ENCODE measurements at regions not wholly inside any gene's neighbourhood (a gene's known extent, or its start where the extent isn't known, plus 50 kb on each side); places are given as distances from the start of the nearest gene placed in this dataset.
"Not testable (repeated sequence)": the region's sequence is repeated elsewhere in the genome, so short reads cannot be mapped to it uniquely, and the experiment has no call there.

DNA sequence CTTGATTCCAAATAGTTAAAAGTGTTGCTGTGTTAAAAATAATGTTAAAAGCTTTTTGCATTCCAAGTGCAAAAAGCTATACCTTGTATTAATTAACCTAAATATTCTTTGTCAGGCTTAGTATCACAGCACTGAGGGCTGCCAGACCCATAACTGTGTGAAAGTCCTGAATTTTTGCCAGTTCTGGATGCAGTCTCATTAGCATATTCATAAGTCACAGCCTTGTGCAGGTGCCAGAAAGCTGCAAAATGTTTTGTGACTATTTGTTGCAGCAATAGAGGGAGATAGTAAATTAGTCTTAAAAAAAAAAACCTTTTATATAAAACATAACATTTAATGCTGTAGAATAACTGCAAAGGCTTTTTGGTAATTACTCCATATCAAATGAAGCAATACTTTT lies 56.6 kb downstream of the SLITRK1 start:
- no peak for DNase-seq

DNA sequence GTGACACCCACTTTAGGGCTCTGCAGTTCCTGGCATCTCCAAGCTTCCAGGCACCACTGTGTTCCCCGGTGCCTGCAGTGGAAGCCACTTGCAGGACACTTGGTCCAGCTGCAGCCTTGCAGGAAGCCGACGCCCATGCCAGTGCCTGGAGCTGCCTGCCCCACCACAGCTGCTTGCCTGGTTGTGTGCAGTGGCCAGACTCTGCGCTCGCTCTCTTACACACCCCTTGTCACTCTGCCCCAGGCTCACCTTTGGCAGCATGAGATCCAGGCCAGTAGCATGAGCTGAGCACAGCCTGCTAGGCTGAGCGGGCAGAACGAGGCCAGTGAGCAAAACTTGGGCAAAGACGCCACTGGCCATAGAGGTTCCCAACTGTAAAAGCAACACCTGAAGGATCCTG lies 57.7 kb downstream of the SLITRK1 start:
- DNase-seq: no peak

DNA sequence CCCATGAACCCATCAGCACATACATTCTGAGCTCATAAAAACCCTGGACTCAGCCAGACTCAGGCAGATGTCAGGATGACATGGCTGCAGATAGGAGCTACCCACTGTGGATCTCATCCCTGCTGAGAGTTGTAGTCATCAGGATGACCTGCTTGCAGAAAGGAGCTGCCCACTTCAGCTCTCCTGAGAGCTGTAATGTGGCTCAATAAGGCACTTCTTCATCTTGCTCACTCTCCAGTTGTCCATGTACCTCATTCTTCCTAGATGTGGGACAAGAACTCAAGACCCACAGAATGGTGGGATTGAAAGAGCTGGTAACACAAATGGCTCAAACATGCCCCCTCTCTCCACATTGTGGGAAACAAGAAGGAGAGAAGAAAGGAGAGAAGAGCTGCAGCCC lies 58.2 kb downstream of the SLITRK1 start:
- no peak for DNase-seq

DNA sequence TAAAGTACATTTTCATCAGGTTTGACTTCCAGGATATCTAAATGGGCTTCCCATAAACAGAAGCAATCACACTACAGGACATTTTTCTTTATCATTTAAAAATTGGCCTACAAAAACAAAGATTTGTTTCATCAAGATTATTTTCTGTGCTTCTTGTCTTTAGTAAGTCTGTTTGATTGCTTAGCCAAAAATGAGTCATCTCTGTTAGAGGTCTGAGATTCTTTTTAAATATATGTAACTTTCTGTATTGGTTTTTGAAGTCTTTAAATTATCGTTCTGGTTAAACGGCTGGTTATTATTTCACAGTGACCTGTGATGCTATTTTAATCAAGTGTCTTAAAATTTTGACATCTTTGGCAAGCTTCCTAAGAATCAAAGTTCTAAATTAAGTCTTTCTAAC lies 62.7 kb downstream of the SLITRK1 start:
- no peak for DNase-seq

DNA sequence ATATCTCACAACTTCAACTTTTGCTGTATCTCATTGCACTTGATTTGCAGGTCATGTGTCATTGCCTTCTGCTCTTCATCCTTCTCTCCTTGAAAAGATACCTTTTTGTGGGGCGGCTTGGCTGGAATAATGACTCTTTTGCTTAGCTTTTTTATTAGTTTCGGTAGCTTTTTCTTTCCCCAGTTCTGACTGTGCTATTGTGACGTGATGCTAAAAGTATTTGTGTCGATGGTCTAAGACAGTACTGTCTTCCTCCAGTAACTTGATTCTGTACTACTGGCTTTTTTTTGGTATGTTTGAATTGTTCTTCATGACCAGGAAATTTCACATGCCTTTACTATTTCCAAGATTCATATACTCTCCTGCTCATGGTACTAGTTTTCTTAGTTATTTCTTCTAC lies 63.1 kb downstream of the SLITRK1 start:
- no peak for DNase-seq

DNA sequence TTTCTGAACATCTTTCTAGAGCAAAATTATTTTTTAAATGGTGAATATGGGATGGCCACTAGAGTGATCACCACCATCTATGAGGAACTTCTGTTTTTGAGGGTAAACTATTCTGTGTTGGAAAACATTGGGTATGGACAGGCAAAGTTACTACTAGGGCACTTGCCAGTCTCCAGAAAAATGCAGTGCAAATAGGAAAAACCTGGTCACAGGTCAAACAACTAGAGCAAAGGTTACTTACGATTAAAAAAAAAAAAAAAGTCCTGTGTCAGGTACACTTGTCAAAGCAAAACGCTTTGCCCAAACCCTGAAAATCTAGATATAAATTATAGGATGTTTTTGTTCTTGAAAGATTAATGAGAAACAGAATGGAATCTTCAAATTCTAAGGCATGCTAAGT lies 66.2 kb downstream of the SLITRK1 start:
- no peak for DNase-seq

DNA sequence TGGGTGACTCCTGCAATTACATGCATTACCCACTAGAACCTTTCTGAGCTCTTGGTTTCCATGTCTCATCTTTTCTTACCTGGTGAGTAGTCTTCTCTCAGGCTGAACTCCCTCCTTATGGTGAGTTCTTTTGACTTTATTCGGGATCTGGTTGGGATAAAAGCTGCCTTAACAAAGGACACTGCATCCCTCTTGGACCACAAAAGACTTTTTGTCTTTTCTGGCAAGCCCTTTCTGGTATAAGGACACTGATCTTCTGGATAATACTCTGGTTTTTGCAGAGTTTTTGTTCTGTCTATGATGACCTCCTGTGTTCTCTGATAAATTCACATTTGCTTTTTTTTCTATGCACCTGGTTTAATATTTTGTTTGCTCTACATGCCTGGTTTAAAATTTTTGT lies 66.7 kb downstream of the SLITRK1 start:
- no peak for DNase-seq

DNA sequence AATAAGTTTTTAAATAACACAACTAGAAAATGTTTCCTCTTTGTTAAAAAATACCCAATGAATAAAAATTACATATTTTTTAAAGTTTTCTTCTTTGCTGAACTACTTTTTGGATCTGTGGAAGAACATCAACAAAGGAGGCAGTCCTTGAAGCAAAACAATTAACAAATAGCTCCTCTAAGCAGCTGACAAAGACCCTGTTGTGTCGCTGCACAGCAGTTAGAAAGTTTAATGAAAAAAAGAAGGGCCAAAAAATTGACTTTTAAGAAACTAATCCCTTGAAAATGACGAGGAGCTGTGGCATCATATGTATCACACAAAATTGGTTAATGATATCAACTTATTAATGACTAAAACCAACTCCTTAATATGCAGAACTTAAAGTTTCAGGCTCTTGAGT lies 72.1 kb downstream of the SLITRK1 start:
- no peak for DNase-seq

DNA sequence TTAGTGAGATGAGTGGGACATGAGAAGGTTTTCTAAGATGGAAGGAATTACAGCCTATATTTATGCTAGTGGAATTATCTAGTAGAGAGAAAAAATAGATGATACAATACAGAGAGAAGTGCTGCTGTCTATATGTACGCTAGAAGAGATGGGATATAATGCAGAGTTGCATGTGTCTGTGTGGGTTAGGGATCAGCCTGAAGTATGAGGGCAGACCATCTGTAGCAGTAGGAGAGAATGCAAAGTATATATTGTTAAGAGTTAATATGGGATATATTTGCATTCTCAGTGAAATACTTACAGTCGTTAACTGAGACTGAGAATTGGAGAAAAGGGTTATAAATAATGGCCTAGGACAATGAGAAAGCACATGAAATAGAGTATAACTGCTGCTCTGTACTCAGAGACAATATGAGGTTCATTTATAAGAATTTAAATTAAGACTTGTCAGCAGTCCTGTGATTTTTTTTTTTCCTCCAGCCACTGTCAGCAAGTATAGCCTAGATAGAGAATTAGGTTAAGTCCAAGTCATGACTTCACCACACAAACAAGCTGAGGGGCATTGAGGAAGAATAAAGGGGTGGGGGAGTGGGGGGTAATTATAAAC lies 77.8 kb downstream of the SLITRK1 start:
- no peak for DNase-seq

DNA sequence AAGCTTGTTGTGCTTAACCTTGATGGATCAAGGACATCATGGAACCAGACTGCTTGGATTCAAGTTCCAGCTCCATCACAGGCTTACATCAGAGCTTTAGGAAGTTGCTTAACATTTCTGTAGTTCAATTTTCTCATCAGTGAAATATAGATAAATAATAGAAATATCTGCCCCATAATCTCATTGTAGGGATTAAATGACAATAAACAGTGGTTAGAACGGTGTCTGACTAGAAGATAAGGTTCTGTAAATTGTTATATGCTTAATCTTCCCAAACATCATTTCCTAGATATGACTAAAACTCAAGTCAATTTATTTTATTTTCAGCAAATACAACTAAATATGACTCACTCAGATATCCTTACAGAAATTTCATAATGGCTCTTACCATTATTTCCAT lies 83.5 kb downstream of the SLITRK1 start:
- DNase-seq: no peak

DNA sequence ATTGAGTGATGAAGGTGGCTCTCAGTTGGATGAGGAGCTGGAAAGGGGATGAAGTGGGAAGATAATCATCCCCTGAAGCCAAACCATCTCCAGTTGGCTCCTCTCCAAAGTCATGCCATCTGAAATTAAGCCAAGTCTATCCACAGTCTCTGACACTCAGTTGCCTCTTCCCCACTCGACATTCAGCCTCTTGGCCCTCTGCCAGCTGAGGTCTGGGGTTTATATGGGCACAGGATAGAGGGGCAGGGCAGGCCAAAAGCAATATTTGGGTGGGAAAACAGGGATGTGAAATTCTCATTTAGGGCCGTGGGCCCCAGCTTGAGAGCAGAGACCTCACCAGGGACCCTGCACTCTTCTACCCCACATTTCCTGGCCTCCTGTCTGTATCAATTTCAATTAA lies 85.9 kb downstream of the SLITRK1 start:
- peak; percentile 21 for DNase-seq

DNA sequence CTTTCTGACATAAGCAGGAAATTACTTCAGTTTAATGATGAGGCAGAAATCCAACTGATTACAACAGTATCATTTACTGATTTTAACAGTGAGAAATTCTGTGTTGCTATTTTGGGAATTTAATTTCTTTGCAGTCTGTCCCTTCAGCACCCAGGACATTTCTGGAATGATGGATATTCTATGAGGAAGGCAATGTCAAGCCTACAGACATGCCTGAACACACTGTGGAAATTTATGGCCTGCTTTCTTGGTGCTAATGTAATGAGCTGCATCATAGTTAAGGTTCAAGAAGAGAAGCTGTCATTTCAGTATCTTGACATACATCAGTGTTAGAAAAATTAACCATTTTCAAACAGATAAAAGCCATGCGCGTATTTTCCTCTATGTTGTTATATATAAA lies 87.7 kb downstream of the SLITRK1 start:
- DNase-seq: no peak

DNA sequence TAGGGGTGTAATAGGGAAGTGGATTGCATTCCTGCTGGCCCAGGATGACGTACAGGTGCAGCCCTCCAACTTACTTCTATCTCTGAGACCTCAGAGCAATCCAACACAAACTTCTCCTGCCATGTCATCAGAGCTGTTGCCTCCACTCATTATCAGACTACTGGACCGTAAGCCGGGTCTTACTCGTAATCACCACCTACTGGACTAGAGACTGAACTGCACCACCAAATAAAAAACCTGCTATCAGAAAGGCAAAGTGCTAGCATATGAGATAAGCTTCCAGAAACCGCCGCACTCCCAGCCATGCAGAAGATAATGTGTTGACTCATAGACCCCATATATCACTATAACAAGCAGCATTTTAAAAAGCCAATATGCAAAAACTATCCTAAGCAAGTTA lies 102.0 kb downstream of the SLITRK1 start:
- DNase-seq: no peak

DNA sequence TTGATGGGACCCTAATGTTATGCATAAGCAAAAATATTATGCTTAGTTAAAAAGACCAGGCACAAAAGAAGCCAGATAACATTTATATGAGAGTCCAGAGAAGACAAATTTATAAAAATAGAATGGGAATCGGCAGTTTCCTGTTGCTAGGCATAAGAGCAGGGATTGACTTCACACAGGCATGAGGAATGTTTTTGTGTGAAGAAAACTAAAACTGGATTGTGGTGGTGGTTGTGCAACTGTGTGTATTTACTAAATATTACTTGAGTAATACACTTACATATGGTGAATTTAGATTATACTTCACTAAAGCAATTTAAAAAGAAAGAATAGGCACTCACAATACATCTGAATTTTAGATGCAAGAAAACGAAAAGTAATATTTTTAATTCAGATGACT lies 108.3 kb downstream of the SLITRK1 start:
- no peak for DNase-seq

DNA sequence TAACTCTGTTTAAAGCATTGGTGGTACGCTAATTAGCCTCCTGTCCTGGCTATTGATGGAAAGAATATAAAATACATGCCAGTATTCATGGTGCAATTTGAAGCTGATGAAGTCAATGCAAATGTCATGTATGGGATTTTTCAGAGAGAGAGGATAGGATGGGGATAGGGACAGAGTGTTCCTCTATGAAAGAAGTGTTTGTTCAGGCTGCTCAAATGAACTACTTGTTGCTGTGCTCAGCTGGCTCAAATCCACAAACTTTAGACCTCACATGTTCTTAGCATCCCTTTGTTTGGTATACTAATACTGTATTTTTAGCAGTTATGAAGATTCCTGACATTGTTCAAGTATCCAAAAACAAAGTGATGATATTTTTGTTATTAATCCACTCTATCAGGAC lies 116.5 kb downstream of the SLITRK1 start:
- DNase-seq: no peak

DNA sequence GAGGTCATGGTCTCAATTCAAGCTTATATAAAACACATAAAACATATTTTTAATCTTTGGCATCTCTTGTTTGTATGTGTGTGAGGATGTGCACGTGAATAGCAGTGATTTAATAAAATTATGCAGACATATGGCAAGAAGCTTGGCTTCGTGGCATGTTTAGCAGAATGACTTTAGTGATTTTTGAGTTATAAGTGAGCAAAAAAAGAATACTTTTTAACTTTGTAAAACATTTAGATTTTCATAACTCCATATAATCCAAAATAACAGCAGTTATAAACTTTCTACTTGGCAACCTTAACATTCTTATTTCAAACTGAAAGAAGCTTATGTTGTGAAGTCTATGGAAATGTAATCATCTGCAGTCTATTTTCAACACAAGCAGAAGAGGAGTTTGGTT lies 120.6 kb downstream of the SLITRK1 start:
- DNase-seq: no peak

DNA sequence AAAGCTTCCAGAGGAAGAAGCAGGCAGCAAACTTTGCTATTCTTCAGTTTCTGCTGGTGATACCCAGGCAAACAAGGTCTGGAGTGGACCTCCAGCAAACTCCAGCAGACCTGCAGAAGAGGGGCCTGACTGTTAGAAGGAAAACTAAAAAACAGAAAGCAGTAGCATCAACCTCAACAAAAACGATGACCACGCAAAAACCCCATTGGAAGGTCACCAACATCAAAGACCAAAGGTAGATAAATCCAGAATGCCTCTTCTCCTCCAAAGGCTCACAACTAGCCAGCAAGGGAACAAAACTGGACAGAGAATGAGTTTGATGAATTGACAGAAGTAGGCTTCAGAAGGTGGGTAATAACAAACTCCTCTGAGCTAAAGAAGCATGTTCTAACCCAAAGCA lies 127.1 kb downstream of the SLITRK1 start:
- DNase-seq: not testable (repeated sequence)

DNA sequence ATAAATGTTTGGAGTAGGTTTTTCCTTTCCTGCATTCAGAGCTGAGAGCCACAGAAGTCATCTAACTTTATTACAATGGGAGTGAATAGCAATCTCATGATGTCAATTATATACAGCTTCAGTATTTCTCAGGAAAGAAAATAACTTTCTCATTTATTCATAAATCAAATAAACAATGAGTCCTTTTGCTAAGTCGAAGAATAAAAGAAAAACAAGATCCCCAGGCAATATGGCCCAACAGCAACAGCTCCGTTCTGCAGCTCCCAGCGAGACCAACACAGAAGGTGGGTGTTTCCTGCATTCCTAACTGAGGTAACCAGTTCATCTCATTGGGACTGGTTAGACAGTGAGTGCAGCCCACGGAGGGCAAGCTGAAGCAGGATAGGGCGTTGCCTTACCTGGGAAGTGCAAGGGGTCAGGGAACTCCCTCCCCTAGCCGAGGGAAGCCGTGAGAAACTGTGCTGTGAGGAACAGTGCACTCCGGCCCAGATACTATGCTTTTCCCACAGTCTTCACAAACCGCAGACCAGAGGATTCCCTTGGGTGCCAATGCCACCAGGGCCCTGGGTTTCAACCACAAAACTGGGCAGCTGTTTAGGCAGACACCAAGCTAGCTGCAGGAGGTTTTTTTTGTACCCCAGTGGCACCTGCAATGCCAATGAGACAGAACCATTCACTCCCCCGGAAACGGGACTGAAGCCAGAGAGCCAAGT lies 128.2 kb downstream of the SLITRK1 start:
- no peak for DNase-seq

DNA sequence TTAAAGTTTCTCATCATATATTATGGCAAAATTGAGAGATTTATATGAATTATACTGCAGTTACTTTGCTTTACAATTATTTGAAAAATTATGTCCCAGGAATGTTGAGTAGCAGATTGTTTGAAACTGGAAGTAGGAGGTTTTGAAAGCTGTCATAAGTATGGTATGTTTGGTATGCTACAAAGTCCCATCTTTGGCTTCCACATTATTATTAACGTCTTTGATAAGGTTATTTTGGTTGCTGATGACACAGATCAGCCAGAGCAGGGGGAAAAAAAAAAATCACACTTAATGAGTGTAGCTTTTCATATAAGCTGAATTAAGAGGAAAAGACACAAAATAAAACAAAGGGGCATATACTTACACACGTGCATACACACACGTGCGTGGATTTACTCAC lies 130.1 kb downstream of the SLITRK1 start:
- no peak for DNase-seq

DNA sequence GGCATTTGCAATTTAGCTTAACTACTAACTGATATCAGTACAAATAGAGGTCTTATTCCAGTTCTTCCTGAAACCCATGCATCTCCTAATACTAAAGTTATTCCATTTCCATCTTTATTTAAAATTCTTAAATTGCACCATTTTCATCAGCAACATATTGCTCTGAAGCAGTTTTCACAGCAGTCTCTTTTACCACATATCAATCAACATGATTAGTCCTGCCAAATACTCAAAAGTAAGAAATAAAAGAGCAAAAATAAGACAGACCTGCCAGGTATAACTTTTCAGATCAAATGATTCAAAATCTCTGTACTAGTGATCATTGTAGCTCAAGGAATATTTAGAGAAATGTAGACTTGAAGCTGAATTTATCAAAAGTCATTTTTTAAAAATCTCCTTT lies 141.7 kb downstream of the SLITRK1 start:
- no peak for DNase-seq

DNA sequence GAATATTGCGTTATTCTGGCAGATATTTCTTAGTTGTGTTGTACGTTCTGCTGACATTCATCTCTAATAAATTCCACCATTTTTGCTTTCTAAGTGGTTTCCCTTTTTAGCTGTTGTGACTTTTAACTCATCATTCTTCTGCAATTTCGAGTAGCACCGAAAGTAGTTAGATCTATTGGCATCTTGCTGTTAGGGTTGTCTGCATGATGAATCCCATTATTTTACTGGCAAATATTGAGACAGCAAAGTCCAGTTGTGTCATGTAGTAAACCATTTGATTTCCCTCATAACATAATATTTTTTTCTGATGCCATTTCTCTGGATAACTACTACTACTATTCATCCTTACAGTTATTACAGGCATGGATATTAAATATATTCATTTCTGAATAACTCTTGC lies 143.9 kb downstream of the SLITRK1 start:
- DNase-seq: no peak

DNA sequence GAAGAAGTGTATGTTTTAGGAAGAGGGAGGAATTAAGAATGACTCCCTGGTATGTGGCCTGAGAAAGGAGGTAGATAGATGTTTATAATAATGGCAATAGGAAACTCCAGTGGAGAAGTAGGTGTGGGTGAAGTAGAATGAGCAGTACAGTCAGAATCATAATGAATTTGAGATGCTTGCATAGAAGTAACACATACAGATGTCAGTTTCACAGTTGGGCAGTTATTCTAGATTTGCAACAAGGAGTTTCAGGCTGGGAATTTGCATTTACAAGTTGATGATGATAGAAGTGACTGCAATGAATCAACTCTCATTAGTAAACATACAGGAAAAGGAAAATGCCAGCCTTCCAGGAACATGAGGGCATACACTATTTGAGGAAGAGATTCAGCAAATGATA lies 149.0 kb downstream of the SLITRK1 start:
- DNase-seq: no peak

DNA sequence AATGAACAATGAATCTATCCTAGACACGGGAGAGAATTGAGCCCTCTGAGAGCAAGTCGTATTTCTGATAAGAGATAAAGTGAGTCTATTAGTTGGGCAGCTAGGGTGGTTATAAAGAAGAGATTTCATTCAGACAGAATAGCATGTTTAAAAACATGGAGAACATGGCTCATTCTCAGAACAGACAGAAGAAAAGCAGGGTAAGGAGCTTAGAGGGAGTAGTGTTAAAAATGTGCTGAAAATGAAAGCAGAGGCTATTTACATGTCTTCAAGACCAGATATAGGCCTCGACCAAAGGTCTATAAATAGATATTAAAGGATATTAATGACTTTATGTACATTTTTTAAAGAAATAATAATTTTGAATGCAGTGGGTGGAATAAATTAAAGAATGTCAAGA lies 149.5 kb downstream of the SLITRK1 start:
- no peak for DNase-seq

DNA sequence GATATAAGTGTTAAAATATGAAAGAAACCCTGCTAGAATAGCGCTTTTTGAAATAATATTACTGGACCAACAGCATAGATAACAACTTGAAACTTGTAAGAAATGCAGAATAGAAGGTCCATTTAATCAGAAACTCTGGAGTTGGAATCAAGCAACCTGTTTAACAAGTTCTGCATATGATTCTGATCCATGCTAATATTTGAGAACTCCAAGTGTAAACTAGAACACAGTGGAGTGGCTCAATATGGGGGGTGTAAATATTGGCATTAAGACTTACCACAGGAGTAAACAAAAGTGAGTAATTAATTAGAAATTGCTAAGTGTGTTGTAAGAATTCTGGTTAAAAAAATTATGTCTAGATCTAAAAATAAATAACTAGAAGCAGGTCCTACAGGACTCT lies 151.2 kb downstream of the SLITRK1 start:
- DNase-seq: no peak

DNA sequence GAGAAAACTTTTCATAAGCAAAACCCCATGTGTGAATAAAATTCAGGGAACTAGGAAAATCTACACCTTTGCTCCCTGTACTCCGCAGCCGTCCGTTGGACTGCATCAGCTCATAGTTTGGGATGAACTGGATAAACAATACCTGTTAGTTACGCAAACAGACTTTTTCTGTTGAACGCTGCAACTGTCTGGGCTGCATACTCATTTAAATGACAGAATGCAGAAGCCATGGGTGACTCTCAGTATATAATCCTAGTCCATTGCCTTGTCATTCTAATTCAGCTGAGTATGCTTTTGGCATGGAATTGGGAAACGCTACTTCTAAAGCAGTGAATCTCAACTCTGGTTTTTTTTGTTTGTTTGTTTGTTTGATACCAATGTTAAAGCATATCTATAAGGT lies 151.6 kb downstream of the SLITRK1 start:
- no peak for DNase-seq
